ENCODE measurements at regions not wholly inside any gene's neighbourhood (a gene's known extent, or its start where the extent isn't known, plus 50 kb on each side); places are given as distances from the start of the nearest gene placed in this dataset.
"Not testable (repeated sequence)": the region's sequence is repeated elsewhere in the genome, so short reads cannot be mapped to it uniquely, and the experiment has no call there.

DNA sequence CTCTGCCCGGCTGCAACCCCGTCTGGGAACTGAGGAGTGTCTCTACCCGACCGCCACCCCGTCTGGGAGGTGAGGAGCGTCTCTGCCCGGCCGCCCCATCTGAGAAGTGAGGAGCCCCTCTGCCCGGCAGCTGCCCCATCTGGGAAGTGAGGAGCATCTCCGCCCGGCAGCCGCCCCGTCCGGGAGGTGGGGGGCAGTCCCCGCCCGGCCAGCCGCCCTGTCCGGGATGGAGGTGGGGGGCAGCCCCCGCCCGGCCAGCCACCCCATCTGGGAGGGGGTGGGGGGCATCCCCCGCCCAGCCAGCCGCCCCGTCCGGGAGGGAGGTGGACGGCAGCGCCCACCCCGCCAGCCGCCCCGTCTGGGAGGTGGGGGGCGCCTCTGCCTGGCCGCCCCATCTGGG, 205.6 kb upstream of the ZCCHC13 start:
- TF ChIP-seq CTCF, POLR2AphosphoS5 (IDR thresholded peaks at IDR 0.05): not testable (repeated sequence)
